ENCODE measurements at regions not wholly inside any gene's neighbourhood (a gene's known extent, or its start where the extent isn't known, plus 50 kb on each side); places are given as distances from the start of the nearest gene placed in this dataset.

- TF ChIP-seq POLR2A (IDR thresholded peaks at IDR 0.05; ENCODE audit: low read depth, low read length) (no peak), POLR2AphosphoS5 (IDR thresholded peaks at IDR 0.05; ENCODE audit: low read depth, low read length) (no peak), SPI1 (IDR thresholded peaks at IDR 0.05; ENCODE audit: low read depth, low read length) (no peak), POU2F2 (IDR thresholded peaks at IDR 0.05; ENCODE audit: low read depth, low read length) (no peak), TAF1 (IDR thresholded peaks at IDR 0.05; ENCODE audit: low read depth, low read length) (no peak), PAX5 (IDR thresholded peaks at IDR 0.05; ENCODE audit: insufficient read depth, low read length, severe bottlenecking) (no peak)
Observed at GRCh38 chr1:57674801-57675200, 250.9 kb upstream of the DAB1 start.
